H1 (cell line): ENCODE measurements at regions not wholly inside any gene's neighbourhood (a gene's known extent, or its start where the extent isn't known, plus 50 kb on each side); places are given as distances from the start of the nearest gene placed in this dataset.

Experiments
- CTCF ChIA-PET: fragments of 300-600 bp; sonication (Branson Sonifier 250); formaldehyde crosslinking; loops from one replicate; lab custom pipeline; 2021; ENCODE audit not compliant: partially characterized antibody; lab: Charles Lee
- POLR2A ChIA-PET: fragments of 300-600 bp; sonication (Branson Sonifier 250); formaldehyde crosslinking; loops from one replicate; lab custom pipeline; 2021; ENCODE audit warnings: inconsistent platforms; ENCODE audit not compliant: partially characterized antibody; lab: Charles Lee
- DNase-seq, 2 experiments: peaks; one replicate each; pipeline versions ENCODE4 v3.0.0 to v3.0.0-alpha.2; 2010 to 2022; ENCODE audit warnings: low spot score in 2 of 2, low read depth in 1 of 2, mixed read lengths in 1 of 2
- FAIRE-seq: peaks from 2 replicates; lab custom pipeline; 2011; peaks lifted over from hg19 to GRCh38; lab: Jason Lieb, UNC
- H2AFZ ChIP-seq: 2 replicates; pipeline ENCODE4 v1.8.1; 2012; ENCODE audit warnings: low read length, inconsistent platforms
- H2AK5ac ChIP-seq: 2 replicates; pipeline ENCODE4 v1.6.1; 2013; ENCODE audit warnings: low read depth, low read length
- H2BK120ac ChIP-seq: replicated peaks from 2 replicates; pipeline ENCODE3; 2013; ENCODE audit warnings: low read depth, low read length, inconsistent platforms
- H2BK12ac ChIP-seq: 2 replicates; pipeline ENCODE4 v1.6.1; 2013; ENCODE audit warnings: low read depth, low read length
- H2BK15ac ChIP-seq: 2 replicates; pipeline ENCODE4 v1.6.1; 2013; ENCODE audit warnings: low read length
- H2BK20ac ChIP-seq: 2 replicates; pipeline ENCODE4 v1.6.1; 2013; ENCODE audit warnings: low read length
- H2BK5ac ChIP-seq: 2 replicates; pipeline ENCODE4 v1.6.1; 2013; ENCODE audit warnings: low read depth, low read length
- H3K14ac ChIP-seq: 2 replicates; pipeline ENCODE4 v1.6.1; 2013; ENCODE audit warnings: inconsistent platforms; ENCODE audit not compliant: insufficient read length
- H3K18ac ChIP-seq: 2 replicates; pipeline ENCODE4 v1.6.1; 2013; ENCODE audit warnings: low read length; ENCODE audit errors: extremely low read depth
- H3K23ac ChIP-seq: 2 replicates; pipeline ENCODE4 v1.6.1; 2013; ENCODE audit warnings: inconsistent platforms; ENCODE audit not compliant: insufficient read length
- H3K23me2 ChIP-seq: 2 replicates; pipeline ENCODE4 v1.6.1; 2013; ENCODE audit warnings: low read depth, low read length
- H3K27ac ChIP-seq: 2 replicates; pipeline ENCODE4 v1.6.1; 2011; ENCODE audit warnings: low read depth, low read length, inconsistent platforms
- H3K27me3 ChIP-seq, 4 experiments: replicated peaks in 1 of 4; 1 replicate in 1 of 4; 2 replicates in 3 of 4; pipeline versions ENCODE4 v1.6.1 to v1.8.1; 2011 to 2013; ENCODE audit warnings: low read length in 3 of 4, mild to moderate bottlenecking in 3 of 4, inconsistent platforms in 2 of 4, mixed read lengths in 2 of 4, moderate library complexity in 1 of 4; ENCODE audit not compliant: control insufficient read depth in 3 of 4, insufficient read depth in 3 of 4; ENCODE audit errors: extremely low read depth in 1 of 4
- H3K36me3 ChIP-seq, 4 experiments: 2 replicates each; pipeline versions ENCODE4 v1.6.1 to v1.8.1; 2011 to 2013; ENCODE audit warnings: mild to moderate bottlenecking in 4 of 4, low read length in 3 of 4, moderate library complexity in 2 of 4, control low read depth in 1 of 4, inconsistent platforms in 1 of 4; ENCODE audit not compliant: insufficient read depth in 4 of 4, control insufficient read depth in 2 of 4
- H3K4ac ChIP-seq: replicated peaks from 2 replicates; pipeline ENCODE3; 2013; ENCODE audit warnings: low read length, low read depth, mixed read lengths, inconsistent platforms; ENCODE audit not compliant: insufficient read length
- H3K4me1 ChIP-seq, 4 experiments: replicated peaks in 1 of 4; 1 replicate in 1 of 4; 2 replicates in 3 of 4; pipeline versions ENCODE4 v1.6.1 to v1.8.1; 2011 to 2013; ENCODE audit warnings: low read length in 3 of 4, inconsistent platforms in 2 of 4, mixed read lengths in 1 of 4; ENCODE audit not compliant: insufficient read depth in 4 of 4, control insufficient read depth in 3 of 4
- H3K4me2 ChIP-seq, 2 experiments: 2 replicates each; pipeline versions ENCODE4 v1.6.1 to v1.8.1; 2011 to 2013; ENCODE audit warnings: low read depth in 2 of 2, low read length in 2 of 2, control low read depth in 1 of 2, inconsistent platforms in 1 of 2, mild to moderate bottlenecking in 1 of 2; ENCODE audit not compliant: insufficient read depth in 1 of 2
- H3K4me3 ChIP-seq, 4 experiments: fragments of 200-600, 300-600 bp in 1 of 4; sonication (generic), shearing (Covaris generic), sonication (Bioruptor Twin) in 1 of 4; 2 replicates each; pipeline versions ENCODE4 v1.5.1 to v1.8.1; 2011 to 2016; ENCODE audit warnings: low read length in 4 of 4, low read depth in 3 of 4, control low read depth in 2 of 4, inconsistent platforms in 2 of 4, mild to moderate bottlenecking in 2 of 4, mixed read lengths in 1 of 4, moderate library complexity in 1 of 4; ENCODE audit not compliant: insufficient read depth in 2 of 4; ENCODE audit errors: extremely low read depth in 1 of 4
- H3K56ac ChIP-seq: replicated peaks from 2 replicates; pipeline ENCODE3; 2013; ENCODE audit warnings: low read depth, mild to moderate bottlenecking, mixed read lengths, low read length, inconsistent platforms; ENCODE audit not compliant: insufficient read length
- H3K79me1 ChIP-seq: 2 replicates; pipeline ENCODE4 v1.6.1; 2013; ENCODE audit warnings: low read depth, low read length, control low read depth
- H3K79me2 ChIP-seq, 2 experiments: 2 replicates each; pipeline versions ENCODE4 v1.6.1 to v1.8.1; 2012 to 2013; ENCODE audit warnings: low read length in 2 of 2, mild to moderate bottlenecking in 2 of 2, inconsistent platforms in 1 of 2; ENCODE audit not compliant: insufficient read depth in 2 of 2, control insufficient read depth in 1 of 2
- H3K9ac ChIP-seq, 4 experiments: replicated peaks in 1 of 4; 1 replicate in 1 of 4; 2 replicates in 3 of 4; pipeline versions ENCODE4 v1.6.1 to v1.8.1; 2011 to 2013; ENCODE audit warnings: low read depth in 3 of 4, low read length in 3 of 4, control low read depth in 2 of 4, mild to moderate bottlenecking in 2 of 4, moderate library complexity in 2 of 4, inconsistent platforms in 1 of 4; ENCODE audit errors: extremely low read depth in 1 of 4
- H3K9me3 ChIP-seq, 2 experiments: 2 replicates each; pipeline versions ENCODE4 v1.6.1 to v1.8.1; 2012 to 2013; ENCODE audit warnings: mild to moderate bottlenecking in 2 of 2, moderate library complexity in 2 of 2, control low read depth in 1 of 2, inconsistent platforms in 1 of 2, low read depth in 1 of 2, low read length in 1 of 2, mixed read lengths in 1 of 2; ENCODE audit not compliant: insufficient read depth in 2 of 2
- H4K20me1 ChIP-seq, 2 experiments: replicated peaks in 1 of 2; 2 replicates each; pipeline versions ENCODE3 to v1.8.1; 2011 to 2013; ENCODE audit warnings: inconsistent platforms in 2 of 2, low read length in 2 of 2, mild to moderate bottlenecking in 1 of 2; ENCODE audit not compliant: insufficient read depth in 2 of 2, control insufficient read depth in 1 of 2
- H4K5ac ChIP-seq: 2 replicates; pipeline ENCODE4 v1.6.1; 2013; ENCODE audit warnings: low read length, low read depth, mixed read lengths, inconsistent platforms; ENCODE audit not compliant: insufficient read length
- H4K8ac ChIP-seq: 2 replicates; pipeline ENCODE4 v1.8.0; 2013; ENCODE audit warnings: mild to moderate bottlenecking, moderate library complexity, low read length, inconsistent platforms; ENCODE audit not compliant: insufficient read depth; ENCODE audit errors: extremely low read depth
- H4K91ac ChIP-seq: replicated peaks from 2 replicates; pipeline ENCODE3; 2013; ENCODE audit warnings: low read length, mixed read lengths, inconsistent platforms; ENCODE audit not compliant: insufficient read length
- KDM4A ChIP-seq: IDR thresholded peaks from one replicate; pipeline ENCODE4 v1.7.1; 2012; ENCODE audit warnings: low read depth, mild to moderate bottlenecking, moderate library complexity, low read length, inconsistent platforms; ENCODE audit not compliant: severe bottlenecking
- POLR2A ChIP-seq, 2 experiments: IDR thresholded peaks; 1 replicate in 1 of 2; 2 replicates in 1 of 2; pipeline ENCODE4 v1.6.1; 2011; ENCODE audit warnings: low read depth in 2 of 2, low read length in 2 of 2, mild to moderate bottlenecking in 2 of 2; ENCODE audit errors: control extremely low read depth in 1 of 2
- TAF7 ChIP-seq: optimal IDR thresholded peaks from 2 replicates; pipeline ENCODE3; 2011; ENCODE audit warnings: low read depth, mild to moderate bottlenecking, inconsistent platforms, low read length, moderate library complexity, borderline replicate concordance
- TEAD4 ChIP-seq: IDR thresholded peaks from 2 replicates; pipeline ENCODE4 v1.6.1; 2012; ENCODE audit warnings: low read depth, low read length, inconsistent platforms, mixed read lengths
- WGBS, 2 experiments: shearing (Covaris generic) in 1 of 2; methylation state at CpG; one replicate each; pipeline versions ENCODE4 v1.1.6 to v1.1.7; 2013 to 2015; ENCODE audit warnings: low lambda C conversion rate in 2 of 2, mixed read lengths in 2 of 2, inconsistent platforms in 1 of 2, low coverage in 1 of 2, missing lambda C conversion rate in 1 of 2; ENCODE audit not compliant: insufficient replicate concordance in 2 of 2, insufficient coverage in 1 of 2, insufficient read length in 1 of 2; ENCODE audit errors: extremely low coverage in 1 of 2, missing lambda C conversion rate in 1 of 2; 5-methylcytosine and 5-hydroxymethylcytosine counted together

DNA sequence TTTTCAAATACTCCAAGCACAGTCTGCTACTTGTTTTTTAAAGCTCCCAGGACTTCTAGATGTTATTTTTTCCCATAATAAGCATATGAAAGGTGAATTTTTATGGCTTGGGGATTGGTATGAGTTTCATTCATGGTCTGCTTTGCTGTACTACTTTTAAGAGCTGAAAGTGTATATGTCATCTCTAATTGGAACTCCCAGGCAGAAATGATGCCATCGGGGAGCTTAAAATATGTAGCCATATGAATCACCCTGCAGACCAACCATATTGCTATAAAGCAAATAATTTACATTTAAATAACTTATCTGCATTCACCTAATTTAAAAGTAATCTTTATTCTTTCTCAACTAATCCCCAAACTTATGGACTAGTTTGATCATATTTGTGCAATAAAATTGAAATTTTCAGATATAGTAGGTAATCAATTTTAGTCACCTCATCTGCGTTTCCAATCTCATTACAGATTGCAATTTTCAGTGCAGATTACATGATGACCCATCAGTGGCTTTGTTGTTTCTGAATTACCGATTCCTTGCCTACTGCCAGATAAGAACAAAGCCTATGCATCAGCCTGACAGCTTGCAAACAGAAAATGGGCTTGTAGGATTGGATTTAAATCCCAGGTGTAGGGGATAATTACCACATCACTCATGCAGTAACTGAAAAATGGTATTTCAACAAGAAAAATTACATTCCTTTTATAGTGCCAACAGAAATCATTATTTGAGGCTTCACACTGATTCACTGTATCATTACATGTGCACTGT is 689.4 kb downstream of the NOVA1 start:
- Histone ChIP-seq H2AK5ac (no peak overlapping the region), H3K4me3 (no peak overlapping the region), H2AFZ (no peak overlapping the region), H2BK15ac (no peak overlapping the region), H3K4ac (no peak overlapping the region), H2BK12ac (no peak overlapping the region), H3K18ac (no peak overlapping the region), H3K27me3 (no peaks in the 10 kb centered on the region), H3K79me1 (no peaks in the 10 kb centered on the region), H3K56ac (no peak overlapping the region), H3K79me2 (no peaks in the 10 kb centered on the region), H4K8ac (no peak overlapping the region), H3K9me3 (no peaks in the 10 kb centered on the region), H4K20me1 (no peaks in the 10 kb centered on the region), H4K91ac (no peak overlapping the region), H3K4me2 (no peak overlapping the region), H3K23ac (no peak overlapping the region), H2BK120ac (no peak overlapping the region), H4K5ac (no peak overlapping the region), H3K9ac (no peak overlapping the region), H3K23me2 (no peaks in the 10 kb centered on the region), H3K27ac (no peak overlapping the region), H2BK20ac (no peak overlapping the region), H3K36me3 (no peaks in the 10 kb centered on the region), H2BK5ac (no peak overlapping the region), H3K4me1 (no peaks in the 10 kb centered on the region), H3K14ac (no peak overlapping the region)
- FAIRE-seq = no peak
- 91% methylated on average over 3 of the region's 3 CpGs; no CpG with 5 or more reads in 1 of the 2 experiments for WGBS, 2 experiments
- ChIA-PET POLR2A (no interaction called here), CTCF (interaction anchor here (0.7 kb wide), 1 partner anchor 61 kb away, joined by 3 read pairs; no protein-coding TSS in a partner anchor)
- DNase-seq = no peak
- no peak for TF ChIP-seq TAF7
- no peak for TF ChIP-seq TEAD4
- no peak for TF ChIP-seq POLR2A (IDR thresholded peaks at IDR 0.05; ENCODE audit: control extremely low read depth in 1 of 2, low read depth in 2 of 2, low read length in 2 of 2)
- TF ChIP-seq KDM4A = no peak
